Progenitor cell of endocrine pancreas (in vitro differentiated cells): ENCODE measurements at regions not wholly inside any gene's neighbourhood (a gene's known extent, or its start where the extent isn't known, plus 50 kb on each side); places are given as distances from the start of the nearest gene placed in this dataset.

ENCODE experiments used
- DNase-seq: peaks from one replicate; pipeline ENCODE4 v3.0.0; 2021; ENCODE audit warnings: low spot score; ENCODE audit not compliant: unreplicated experiment
- H3K27ac Mint-ChIP-seq: 2 replicates; pipeline ENCODE4 v1.8.0; 2021; ENCODE audit warnings: mild to moderate bottlenecking, moderate library complexity, mixed read lengths
- H3K27me3 Mint-ChIP-seq: 2 replicates; pipeline ENCODE4 v1.8.0; 2021; ENCODE audit warnings: mixed read lengths
- H3K36me3 Mint-ChIP-seq: 2 replicates; pipeline ENCODE4 v1.8.0; 2022; ENCODE audit warnings: mixed read lengths; ENCODE audit not compliant: insufficient read depth
- H3K4me1 Mint-ChIP-seq: 2 replicates; pipeline ENCODE4 v1.8.0; 2021; ENCODE audit warnings: low read depth, mixed read lengths
- H3K4me3 Mint-ChIP-seq: 2 replicates; pipeline ENCODE4 v1.8.0; 2021; ENCODE audit warnings: low read depth, mild to moderate bottlenecking, moderate library complexity, mixed read lengths
- H3K9me3 Mint-ChIP-seq: 2 replicates; pipeline ENCODE4 v1.8.0; 2021; ENCODE audit warnings: low read depth, mixed read lengths
- TF ChIP-seq, protein P1 (sequence below): fragments of 200-600 bp; sonication (generic); IDR thresholded peaks from one replicate; pipeline ENCODE4 v1.5.0; 2021; ENCODE audit warnings: antibody characterized with exemption, mild to moderate bottlenecking; ENCODE audit not compliant: unreplicated experiment

- Mint-ChIP-seq H3K27me3 (peaks cover 22% of the 10 kb centered on the region), H3K36me3 (no peaks in the 10 kb centered on the region), H3K4me3 (no peak overlapping the region), H3K27ac (no peak overlapping the region), H3K4me1 (peaks cover 20% of the 10 kb centered on the region), H3K9me3 (no peaks in the 10 kb centered on the region)
- TF ChIP-seq, protein P1, sequence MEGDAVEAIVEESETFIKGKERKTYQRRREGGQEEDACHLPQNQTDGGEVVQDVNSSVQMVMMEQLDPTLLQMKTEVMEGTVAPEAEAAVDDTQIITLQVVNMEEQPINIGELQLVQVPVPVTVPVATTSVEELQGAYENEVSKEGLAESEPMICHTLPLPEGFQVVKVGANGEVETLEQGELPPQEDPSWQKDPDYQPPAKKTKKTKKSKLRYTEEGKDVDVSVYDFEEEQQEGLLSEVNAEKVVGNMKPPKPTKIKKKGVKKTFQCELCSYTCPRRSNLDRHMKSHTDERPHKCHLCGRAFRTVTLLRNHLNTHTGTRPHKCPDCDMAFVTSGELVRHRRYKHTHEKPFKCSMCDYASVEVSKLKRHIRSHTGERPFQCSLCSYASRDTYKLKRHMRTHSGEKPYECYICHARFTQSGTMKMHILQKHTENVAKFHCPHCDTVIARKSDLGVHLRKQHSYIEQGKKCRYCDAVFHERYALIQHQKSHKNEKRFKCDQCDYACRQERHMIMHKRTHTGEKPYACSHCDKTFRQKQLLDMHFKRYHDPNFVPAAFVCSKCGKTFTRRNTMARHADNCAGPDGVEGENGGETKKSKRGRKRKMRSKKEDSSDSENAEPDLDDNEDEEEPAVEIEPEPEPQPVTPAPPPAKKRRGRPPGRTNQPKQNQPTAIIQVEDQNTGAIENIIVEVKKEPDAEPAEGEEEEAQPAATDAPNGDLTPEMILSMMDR = no peak
- DNase-seq = no peak
Observed at GRCh38 chr12:116630762-116631161, 71.6 kb downstream of the MAP1LC3B2 start.

DNA sequence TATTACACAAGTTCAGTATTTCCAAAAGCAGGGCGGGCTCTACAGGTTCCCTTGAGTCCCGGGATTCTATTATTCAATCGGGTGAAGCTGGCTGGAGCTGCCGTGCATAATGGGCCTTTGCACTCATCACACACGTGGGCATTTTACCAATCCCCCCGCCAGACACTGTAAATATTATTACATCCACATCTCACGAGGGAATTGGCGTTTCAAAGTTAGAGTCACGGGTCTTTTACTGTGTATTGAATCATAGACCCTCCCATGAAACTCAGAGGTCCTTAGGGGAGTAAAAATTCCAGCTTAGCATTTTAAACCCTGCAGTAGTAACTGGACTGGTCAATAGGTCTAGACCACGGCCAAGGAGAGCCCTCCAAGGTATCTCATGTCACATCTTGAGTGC lies 70.3 kb downstream of the MAP1LC3B2 start:
- TF ChIP-seq, protein P1 = no peak
- Mint-ChIP-seq H3K4me1 (peaks cover 16% of the 10 kb centered on the region), H3K36me3 (no peaks in the 10 kb centered on the region), H3K4me3 (no peak overlapping the region), H3K27ac (no peak overlapping the region), H3K9me3 (no peaks in the 10 kb centered on the region), H3K27me3 (peaks cover 22% of the 10 kb centered on the region)
- DNase-seq = no peak

GRCh38 chr12:116628989-116629388 lies 69.8 kb downstream of the MAP1LC3B2 start:
- DNase-seq = no peak
- Mint-ChIP-seq H3K4me3 (no peak overlapping the region), H3K36me3 (no peaks in the 10 kb centered on the region), H3K9me3 (no peaks in the 10 kb centered on the region), H3K4me1 (peaks cover 16% of the 10 kb centered on the region), H3K27ac (no peak overlapping the region), H3K27me3 (peaks cover 19% of the 10 kb centered on the region)
- TF ChIP-seq, protein P1 = no peak

GRCh38 chr12:116628450-116628793 lies 69.2 kb downstream of the MAP1LC3B2 start:
- Mint-ChIP-seq H3K27me3 (peaks cover 15% of the 10 kb centered on the region), H3K27ac (no peak overlapping the region), H3K4me1 (peaks cover 13% of the 10 kb centered on the region), H3K36me3 (no peaks in the 10 kb centered on the region), H3K4me3 (no peak overlapping the region), H3K9me3 (no peaks in the 10 kb centered on the region)
- TF ChIP-seq, protein P1 = no peak
- DNase-seq = no peak
